ENCODE measurements at regions not wholly inside any gene's neighbourhood (a gene's known extent, or its start where the extent isn't known, plus 50 kb on each side); places are given as distances from the start of the nearest gene placed in this dataset.
"Not testable (repeated sequence)": the region's sequence is repeated elsewhere in the genome, so short reads cannot be mapped to it uniquely, and the experiment has no call there.

DNA sequence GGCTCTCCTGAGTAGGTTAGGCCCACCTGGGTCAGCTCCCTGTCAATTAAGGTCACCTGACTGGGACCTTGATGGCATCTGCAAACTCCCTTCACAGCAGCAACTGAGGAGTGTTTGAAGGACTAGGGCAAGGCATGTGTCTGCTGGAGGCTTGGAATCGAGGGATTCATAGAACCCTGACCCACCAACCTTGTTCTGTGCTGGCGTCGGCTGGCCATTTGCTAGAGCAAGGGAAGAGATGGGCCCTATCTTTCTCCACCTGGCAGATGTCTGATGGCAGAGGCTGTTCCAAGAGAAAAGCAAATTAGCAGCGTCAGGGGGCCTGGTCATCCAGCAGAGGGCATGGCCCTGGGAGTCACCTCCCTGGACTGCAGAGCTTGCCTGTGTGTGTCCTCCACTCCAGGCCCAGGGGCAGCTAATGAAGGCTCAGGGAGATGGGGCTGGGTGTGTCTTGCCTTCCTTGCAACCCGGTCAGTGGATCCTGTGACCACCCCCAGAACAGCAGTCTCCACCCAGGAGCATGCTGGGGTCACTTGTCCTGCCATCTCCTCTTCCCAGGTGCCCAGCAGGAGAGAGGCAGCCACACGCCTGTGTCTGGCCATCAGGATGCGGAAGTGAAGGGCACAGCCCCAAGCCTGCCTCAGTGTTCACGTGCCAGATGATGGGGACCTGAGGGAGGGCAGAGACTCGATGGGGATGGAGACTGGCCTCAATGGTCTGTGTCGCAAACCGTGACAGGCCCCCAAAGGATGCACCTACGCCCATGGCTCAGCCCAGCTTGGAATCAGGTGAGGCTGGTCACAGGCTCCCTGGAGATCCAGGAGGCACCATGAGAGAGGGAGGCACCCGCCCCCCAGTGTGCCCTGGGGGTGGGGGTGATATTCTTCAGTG lies 53.9 kb downstream of the BARX1 start:
- DNase-seq = no peak

GRCh38 chr9:93900436-93900819 lies 54.7 kb downstream of the BARX1 start:
- DNase-seq = no peak

DNA sequence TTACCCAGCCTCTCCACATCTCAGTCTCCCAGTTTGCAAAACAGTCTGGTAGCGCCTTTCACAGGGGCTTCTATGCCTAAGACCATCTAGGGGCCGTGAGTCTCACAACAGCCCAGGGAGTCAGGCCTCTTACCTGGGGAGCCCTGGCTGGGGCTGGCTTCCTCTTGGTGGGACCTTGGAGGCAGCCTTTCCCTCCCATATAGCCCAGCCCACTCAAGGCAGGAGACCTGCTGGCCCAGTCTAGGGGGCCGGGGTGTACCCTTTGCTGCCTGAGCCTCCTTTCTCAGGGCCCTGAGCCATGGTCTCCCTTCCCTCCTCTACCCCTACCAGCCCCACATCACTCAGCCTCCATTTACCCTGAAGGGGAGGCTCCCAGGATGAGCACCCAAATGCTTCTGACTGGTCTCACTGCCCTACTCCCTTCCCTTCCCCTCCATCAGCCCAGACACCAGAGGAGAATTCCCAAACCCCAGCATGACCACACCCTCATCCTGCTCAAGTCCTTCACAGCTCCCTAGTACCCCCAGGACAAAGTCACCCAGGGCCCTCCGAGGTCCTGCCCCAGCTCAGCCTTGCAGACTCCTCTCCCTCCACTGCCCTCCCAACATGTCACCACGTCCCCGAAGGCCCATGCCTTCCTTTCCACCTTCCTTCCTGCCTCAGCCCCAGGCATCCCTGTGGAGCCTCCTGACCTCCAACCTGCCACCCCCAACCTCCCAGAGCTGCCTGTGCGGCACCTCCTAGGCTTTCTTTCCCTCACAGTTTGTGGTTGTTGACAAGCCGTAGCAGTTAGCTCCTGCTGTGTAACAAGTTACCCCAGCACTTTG lies 55.3 kb downstream of the BARX1 start:
- no peak for DNase-seq

- no peak for DNase-seq
Measured at GRCh38 chr9:93898502-93899426, 56.4 kb downstream of the BARX1 start.

- DNase-seq = no peak
Measured at GRCh38 chr9:93898026-93898425, 57.1 kb downstream of the BARX1 start.

DNA sequence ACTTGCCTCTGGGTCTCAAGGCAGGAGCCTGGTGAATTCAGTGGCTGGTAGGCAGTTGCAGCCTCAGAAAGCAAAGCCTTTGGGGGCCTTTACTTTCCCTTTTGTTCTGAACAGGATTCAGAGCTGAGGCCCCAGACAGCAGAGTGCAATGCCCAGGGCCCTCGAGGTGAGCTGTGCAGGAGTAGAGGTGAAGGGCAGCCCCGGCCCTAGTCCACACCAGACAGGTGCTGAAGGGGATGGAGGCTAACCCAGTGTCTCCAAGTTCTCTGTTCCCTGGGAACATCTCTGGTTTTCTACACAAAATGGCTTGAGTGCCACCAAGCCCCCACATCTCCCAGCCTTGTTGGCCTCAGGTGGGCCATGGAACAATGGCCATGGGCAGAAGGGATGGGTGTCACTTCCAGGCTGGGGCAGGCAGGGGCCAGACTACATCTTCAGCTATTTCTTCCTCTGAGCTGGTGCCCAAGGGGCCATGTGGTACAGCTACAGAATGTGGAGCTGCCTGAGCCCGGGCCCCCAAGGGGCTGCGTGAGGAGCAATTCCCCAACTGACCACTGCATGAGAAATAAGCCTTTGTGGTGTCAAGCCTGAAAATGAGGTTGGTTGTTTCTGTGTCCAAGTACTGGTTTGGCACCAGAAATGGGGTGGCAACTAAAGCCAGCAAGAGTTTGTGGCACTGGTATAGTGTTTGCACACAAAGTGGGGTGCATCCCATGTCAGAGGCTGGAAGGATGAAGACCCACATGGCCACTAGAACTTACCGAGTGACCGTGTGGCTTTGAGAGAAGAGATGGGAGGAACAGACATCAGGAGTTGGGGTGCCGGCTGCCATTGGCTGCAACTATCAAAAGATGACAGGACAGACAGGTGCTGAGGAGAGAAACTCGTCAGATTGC lies 57.8 kb downstream of the BARX1 start:
- no peak for DNase-seq

- DNase-seq = no peak
Measured at GRCh38 chr9:93896496-93897033, 58.6 kb downstream of the BARX1 start.

- no peak for DNase-seq
Measured at GRCh38 chr9:93896093-93896492, 59.1 kb downstream of the BARX1 start.

DNA sequence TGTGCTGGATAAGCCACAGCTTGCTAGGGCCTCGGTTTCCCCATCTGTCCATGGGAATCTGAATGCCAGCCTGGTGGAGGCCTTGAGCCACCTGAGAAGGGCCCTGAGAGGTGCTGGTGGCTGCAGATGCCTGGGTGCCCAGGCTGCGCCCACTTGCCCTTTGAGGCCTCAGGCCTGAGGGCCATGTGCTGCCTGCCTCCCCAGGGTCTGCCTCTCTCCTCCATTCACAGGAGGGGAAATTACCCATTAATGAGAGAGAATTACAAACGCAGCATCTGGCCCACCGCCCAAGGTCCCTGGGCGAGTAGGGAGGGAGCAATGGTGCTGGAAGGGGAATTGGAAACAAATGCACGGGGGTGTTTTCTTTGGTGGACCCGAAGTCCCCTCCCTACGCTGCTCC lies 59.6 kb downstream of the BARX1 start:
- no peak for DNase-seq

GRCh38 chr9:93894691-93895079 lies 60.5 kb downstream of the BARX1 start:
- DNase-seq = no peak

DNA sequence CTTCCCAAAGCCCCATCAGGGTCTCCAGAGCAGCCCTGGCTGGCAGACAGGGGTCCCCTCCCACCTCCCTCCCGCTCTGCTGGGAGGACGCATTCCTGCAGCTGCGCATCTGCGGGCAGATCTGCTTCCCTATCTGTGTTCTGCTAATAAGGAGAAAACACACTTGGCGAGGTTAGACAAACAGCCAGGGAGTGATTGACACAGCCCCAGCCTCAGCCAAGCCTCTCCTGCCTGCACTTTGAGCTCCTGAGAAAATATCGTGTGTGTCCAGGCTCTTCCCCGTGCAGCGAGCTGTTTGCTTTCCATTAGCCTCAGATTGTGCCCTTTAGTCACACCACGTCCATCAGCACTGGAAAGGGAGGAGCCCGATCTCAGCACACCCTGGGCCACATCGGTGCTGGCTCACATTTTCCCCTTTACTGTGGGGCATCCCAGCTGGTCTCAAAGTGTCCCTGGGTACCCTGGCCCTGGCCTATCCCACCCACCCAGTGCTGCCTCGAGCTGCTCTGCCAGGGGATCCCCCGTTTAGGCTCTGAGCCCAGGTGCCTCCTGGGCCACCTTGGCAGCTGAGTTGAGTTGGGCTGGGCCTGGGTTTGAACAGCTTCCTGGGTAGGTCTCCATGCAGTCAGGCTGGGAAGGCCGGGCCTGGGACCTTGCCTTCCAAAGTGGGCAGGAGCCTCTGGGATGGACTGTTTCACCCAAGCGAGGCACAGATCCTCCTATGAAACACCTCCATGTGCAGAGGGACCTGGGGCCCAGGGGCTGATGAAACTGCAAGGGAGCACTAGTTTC lies 61.1 kb downstream of the BARX1 start:
- peak; percentile 60 for DNase-seq

GRCh38 chr9:93893194-93893593 lies 62.0 kb downstream of the BARX1 start:
- DNase-seq = no peak

- DNase-seq = no peak
Measured at GRCh38 chr9:93892748-93893147, 62.4 kb downstream of the BARX1 start.

DNA sequence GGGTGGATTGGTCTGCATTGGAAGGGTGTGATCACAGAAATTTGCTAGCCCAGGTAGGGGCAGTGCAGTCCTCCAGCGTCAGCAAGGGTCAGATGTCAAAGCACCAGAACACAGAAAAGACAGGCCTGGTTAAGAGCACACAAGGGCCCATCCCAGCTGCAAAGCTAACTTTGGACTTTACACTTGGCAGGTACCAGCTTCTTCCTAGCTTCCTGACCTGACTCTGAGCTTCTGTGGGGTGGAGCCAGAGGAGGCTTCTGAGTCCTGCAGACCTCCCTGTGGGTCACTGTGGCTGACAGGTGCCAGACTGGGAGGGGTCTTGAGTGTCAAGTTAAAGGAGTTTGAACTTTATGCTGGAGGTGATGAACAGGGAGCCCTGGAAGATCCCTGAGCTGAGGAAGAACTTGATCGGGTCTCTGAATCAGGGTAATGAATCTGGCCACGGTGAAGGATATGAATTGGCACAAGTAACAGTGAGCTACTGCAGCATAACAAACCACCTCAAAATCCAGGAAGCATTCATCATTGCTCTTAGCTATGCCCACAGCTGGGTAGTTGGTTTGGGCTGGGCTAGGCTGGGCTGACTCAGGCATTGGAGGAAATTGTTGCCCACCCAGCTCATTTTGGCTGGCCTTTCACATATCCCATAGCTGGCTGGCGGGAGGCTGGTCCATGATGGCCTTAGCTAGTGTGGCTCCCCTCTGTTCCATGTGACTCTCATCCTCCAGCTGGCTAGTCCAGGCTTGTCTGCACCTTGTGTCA lies 63.4 kb downstream of the BARX1 start:
- no peak for DNase-seq

DNA sequence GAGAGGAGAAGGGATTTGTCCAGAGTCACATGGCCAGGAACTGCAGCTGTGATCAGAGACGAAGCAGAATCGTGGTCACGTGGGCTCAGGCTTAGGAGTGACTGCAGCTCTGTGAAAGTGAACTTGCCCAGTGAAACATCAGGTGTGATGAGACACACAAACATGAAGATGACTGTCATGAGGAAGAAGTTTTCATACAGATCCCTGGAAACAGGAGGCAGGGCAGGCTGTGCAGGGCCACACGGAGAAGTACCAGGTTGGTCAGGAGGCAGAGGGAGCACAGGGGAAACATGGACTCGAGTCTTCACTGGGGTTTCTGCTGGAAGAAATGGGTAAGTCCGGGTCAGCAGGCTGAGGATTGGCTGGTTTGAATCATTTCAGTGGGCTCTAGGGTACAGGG lies 64.1 kb downstream of the BARX1 start:
- no peak for DNase-seq

- DNase-seq = no peak
Measured at GRCh38 chr9:93890436-93890935, 64.7 kb downstream of the BARX1 start.

GRCh38 chr9:93886911-93887310 lies 68.2 kb downstream of the BARX1 start:
- DNase-seq = no peak

DNA sequence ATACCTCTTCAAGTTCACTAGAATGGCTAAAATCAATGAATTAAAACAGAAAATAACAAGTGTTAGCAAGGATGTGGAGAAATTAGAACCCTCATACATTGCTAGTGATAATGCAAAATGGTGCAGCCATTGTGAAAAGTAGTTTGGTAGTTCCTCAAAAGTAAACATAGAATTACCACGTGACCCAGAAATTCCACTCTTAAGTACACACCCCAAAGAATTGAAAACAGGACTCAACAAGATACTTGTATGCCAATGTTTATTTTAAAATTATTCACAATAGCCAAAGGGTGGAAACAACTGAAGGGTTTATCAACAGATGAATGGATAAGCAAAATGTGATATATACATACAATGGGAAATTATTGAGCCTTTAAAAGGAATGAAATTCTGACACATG lies 70.3 kb downstream of the BARX1 start:
- DNase-seq = no peak

GRCh38 chr9:93879662-93880407 lies 75.3 kb downstream of the BARX1 start:
- not testable (repeated sequence) for DNase-seq

Data from NCI-H2029 treated with DMSO at 0.1 percent for 48 hours (cell line).